ENCODE measurements at regions not wholly inside any gene's neighbourhood (a gene's known extent, or its start where the extent isn't known, plus 50 kb on each side); places are given as distances from the start of the nearest gene placed in this dataset.
"Not testable (repeated sequence)": the region's sequence is repeated elsewhere in the genome, so short reads cannot be mapped to it uniquely, and the experiment has no call there.

GRCh38 chr9:31142456-31142855 lies 1242.0 kb upstream of the ACO1 start:
- in situ Hi-C loops (cut with MboI; ENCODE audit: low sequenced_read_pairs), result no loop called here

- in situ Hi-C loops (cut with MboI; ENCODE audit: low sequenced_read_pairs), result no loop called here
These were observed 1239.8 kb upstream of the ACO1 start for GRCh38 chr9:31144614-31145013.

- in situ Hi-C loops (cut with MboI; ENCODE audit: low sequenced_read_pairs), result no loop called here
These were observed 1237.8 kb upstream of the ACO1 start for GRCh38 chr9:31146485-31147166.

- in situ Hi-C loops (cut with MboI; ENCODE audit: low sequenced_read_pairs), result no loop called here
These were observed 1231.1 kb upstream of the ACO1 start for GRCh38 chr9:31153250-31153840.

- in situ Hi-C loops (cut with MboI; ENCODE audit: low sequenced_read_pairs), result no loop called here
These were observed 1217.9 kb upstream of the ACO1 start for GRCh38 chr9:31166516-31166915.

- in situ Hi-C loops (cut with MboI; ENCODE audit: low sequenced_read_pairs), result no loop called here
These were observed 1216.3 kb upstream of the ACO1 start for GRCh38 chr9:31168161-31168560.

GRCh38 chr9:31174681-31175080 lies 1209.8 kb upstream of the ACO1 start:
- in situ Hi-C loops (cut with MboI; ENCODE audit: low sequenced_read_pairs), result no loop called here

- in situ Hi-C loops (cut with MboI; ENCODE audit: low sequenced_read_pairs), result no loop called here
These were observed 1200.6 kb upstream of the ACO1 start for GRCh38 chr9:31183866-31184265.

- in situ Hi-C loops (cut with MboI; ENCODE audit: low sequenced_read_pairs), result no loop called here
These were observed 1198.6 kb upstream of the ACO1 start for GRCh38 chr9:31185831-31186230.

- in situ Hi-C loops (cut with MboI; ENCODE audit: low sequenced_read_pairs), result no loop called here
These were observed 1195.9 kb upstream of the ACO1 start for GRCh38 chr9:31188496-31188895.

- in situ Hi-C loops (cut with MboI; ENCODE audit: low sequenced_read_pairs), result no loop called here
These were observed 1173.4 kb upstream of the ACO1 start for GRCh38 chr9:31210978-31211570.

GRCh38 chr9:31229976-31230375 lies 1154.5 kb upstream of the ACO1 start:
- in situ Hi-C loops (cut with MboI; ENCODE audit: low sequenced_read_pairs), result not testable (repeated sequence)

- in situ Hi-C loops (cut with MboI; ENCODE audit: low sequenced_read_pairs), result no loop called here
These were observed 1152.0 kb upstream of the ACO1 start for GRCh38 chr9:31232485-31232884.

- in situ Hi-C loops (cut with MboI; ENCODE audit: low sequenced_read_pairs), result no loop called here
These were observed 1148.1 kb upstream of the ACO1 start for GRCh38 chr9:31236344-31236743.

GRCh38 chr9:31243386-31243785 lies 1141.1 kb upstream of the ACO1 start:
- in situ Hi-C loops (cut with MboI; ENCODE audit: low sequenced_read_pairs), result no loop called here

GRCh38 chr9:31248156-31248555 lies 1136.3 kb upstream of the ACO1 start:
- in situ Hi-C loops (cut with MboI; ENCODE audit: low sequenced_read_pairs), result no loop called here

GRCh38 chr9:31251386-31251785 lies 1133.1 kb upstream of the ACO1 start:
- in situ Hi-C loops (cut with MboI; ENCODE audit: low sequenced_read_pairs), result no loop called here

GRCh38 chr9:31253800-31254762 lies 1130.4 kb upstream of the ACO1 start:
- in situ Hi-C loops (cut with MboI; ENCODE audit: low sequenced_read_pairs), result no loop called here

GRCh38 chr9:31255211-31255610 lies 1129.2 kb upstream of the ACO1 start:
- in situ Hi-C loops (cut with MboI; ENCODE audit: low sequenced_read_pairs), result no loop called here

GRCh38 chr9:31259824-31260223 lies 1124.6 kb upstream of the ACO1 start:
- in situ Hi-C loops (cut with MboI; ENCODE audit: low sequenced_read_pairs), result no loop called here

All from HL-60/S4 (cell line).